SHP77 (cell line): ENCODE measurements at regions not wholly inside any gene's neighbourhood (a gene's known extent, or its start where the extent isn't known, plus 50 kb on each side); places are given as distances from the start of the nearest gene placed in this dataset.
"Not testable (repeated sequence)": the region's sequence is repeated elsewhere in the genome, so short reads cannot be mapped to it uniquely, and the experiment has no call there.

Source experiments
- DNase-seq, 2 experiments: peaks; one replicate each; lab custom pipeline; 2025; lab: John Stamatoyannopoulos, UW

DNA sequence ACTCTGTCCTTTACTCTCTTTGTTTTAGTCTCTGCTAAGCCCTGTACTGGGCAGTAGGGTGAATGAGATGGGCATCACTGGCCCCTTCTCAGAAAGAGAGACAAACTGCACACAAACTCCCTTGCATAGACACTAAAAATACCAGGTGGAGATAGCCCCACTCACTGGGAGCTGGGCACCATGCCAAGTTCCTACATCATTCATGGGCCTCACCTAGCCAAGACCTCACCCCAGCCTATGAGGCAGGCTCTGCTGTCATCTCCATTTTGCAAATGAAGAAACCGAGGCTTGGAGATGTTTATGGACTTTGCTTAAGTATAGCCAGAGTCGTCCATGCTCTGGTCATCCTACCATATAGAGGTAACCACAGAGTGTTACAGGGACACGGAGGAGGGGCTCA is 499.8 kb upstream of the CDH11 start:
- DNase-seq = peak; percentile 9 to 46

DNA sequence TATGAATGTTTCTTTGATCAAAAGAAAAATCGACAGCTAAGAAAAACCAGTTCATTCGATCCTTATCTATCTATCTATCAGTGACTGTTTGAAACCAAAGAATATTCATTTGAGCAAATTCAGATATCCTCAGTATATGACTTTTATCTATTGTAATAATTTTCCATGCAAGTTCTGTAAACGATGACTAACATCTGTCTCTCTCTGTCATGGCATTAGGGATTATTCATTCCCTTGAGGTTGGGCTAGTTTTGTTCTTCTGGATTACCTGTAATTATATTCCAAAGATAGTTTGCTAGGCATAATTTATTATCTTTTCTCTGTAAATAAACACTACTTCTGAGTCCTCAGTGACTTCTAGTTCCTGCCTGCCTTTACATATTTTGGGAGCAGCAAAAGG is 497.7 kb upstream of the CDH11 start:
- DNase-seq = no peak

- no peak for DNase-seq
These were observed 497.1 kb upstream of the CDH11 start for GRCh38 chr16:65618931-65619330.

DNA sequence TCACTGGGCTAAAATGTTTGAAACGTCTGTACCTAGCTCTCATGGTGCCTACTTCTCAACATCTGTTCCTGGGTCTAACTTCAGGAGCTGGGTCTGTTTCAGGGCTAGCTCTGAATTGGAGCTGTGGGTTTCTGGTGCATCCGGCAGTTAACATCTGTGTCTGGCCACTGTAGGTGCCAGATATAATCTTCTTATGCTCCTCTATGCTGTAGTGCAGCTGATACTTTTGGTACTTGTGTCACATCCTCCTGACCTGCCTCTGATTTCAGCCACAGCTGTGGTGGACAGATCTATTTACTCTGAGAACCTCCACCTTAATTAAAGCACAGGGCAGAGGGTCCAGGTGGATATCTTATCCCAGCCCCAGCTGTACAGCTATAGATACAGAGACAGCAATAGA is 496.5 kb upstream of the CDH11 start:
- DNase-seq = no peak

- no peak for DNase-seq
These were observed 495.6 kb upstream of the CDH11 start for GRCh38 chr16:65617421-65617820.

GRCh38 chr16:65608455-65608854 is 486.6 kb upstream of the CDH11 start:
- DNase-seq = no peak

DNA sequence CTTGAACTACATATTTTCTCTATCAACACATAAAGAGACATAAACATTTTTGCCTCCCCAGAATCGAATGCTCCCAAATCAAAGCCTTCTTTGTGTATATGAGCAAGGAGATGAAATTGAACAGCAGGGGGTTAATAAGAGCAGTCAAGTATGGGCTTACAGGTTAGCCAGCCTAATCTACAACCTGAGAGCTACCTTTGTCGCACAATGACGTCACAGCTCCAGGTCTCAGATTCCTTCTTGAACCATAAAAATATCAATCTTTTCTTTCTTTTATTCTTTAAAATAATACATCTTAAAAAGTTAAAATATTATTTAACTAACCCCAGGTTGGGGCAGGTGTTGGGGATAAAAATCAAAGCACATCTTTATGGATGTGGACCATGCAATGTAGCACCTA is 482.9 kb upstream of the CDH11 start:
- DNase-seq = no peak

GRCh38 chr16:65601781-65602180 is 479.9 kb upstream of the CDH11 start:
- no peak for DNase-seq

- DNase-seq = no peak
These were observed 478.8 kb upstream of the CDH11 start for GRCh38 chr16:65600629-65601028.

DNA sequence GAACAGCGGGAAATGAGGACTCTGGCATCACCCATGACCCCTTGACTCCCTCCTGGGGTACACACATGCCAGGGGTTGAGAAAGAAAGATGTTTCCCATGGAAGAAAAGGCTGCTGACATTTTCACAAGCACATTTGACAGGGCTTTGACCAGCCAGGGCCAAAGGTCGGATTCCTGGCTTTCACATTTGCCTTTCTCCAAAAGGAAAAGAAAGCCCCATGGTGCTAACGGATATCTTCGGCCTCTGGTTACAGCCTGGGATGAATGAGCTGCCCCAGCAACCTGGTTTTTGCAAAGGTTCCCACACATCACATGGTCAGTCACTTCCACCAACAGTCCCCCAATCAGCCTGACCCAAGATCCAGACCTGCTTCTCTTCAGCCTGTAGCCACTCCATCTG is 478.2 kb upstream of the CDH11 start:
- no peak for DNase-seq

DNA sequence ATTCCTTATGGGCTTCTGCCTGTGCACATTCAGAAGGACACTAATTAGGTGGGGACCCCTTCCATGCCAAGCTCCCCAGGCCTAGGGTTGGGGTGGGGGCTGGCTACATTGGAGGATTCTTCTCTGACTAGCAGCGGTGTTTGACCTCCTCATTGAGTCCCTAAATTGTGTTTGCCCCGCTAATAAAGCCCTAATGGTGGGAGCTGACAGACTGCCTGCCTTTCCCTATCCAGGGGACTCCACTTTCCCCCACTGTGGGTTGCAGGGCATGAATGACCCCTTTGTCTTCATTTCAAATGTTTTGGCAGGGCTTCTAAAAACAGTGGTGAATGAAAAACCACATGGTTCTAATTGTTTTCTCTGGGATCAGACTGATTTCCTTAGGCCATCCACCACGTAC is 476.8 kb upstream of the CDH11 start:
- DNase-seq = no peak

DNA sequence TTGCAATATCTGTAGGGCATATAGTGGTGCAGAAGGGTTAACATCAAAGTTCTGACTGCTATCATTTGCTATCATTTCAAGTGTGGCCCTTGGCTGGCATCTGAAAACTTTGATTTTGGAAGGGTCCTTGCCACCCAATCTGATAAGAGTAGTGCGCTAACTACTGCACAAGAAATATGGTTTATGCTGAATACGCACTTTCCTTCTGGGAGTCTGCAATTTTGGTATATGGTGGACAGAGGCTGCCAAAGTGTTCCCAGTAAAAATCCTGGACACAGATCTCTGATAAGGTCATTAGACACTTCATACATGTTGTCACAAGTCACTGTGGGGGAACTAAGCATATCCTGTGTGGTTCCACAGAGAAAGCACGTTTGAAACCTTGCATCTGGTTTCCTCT is 461.6 kb upstream of the CDH11 start:
- no peak for DNase-seq

- DNase-seq = no peak
These were observed 457.2 kb upstream of the CDH11 start for GRCh38 chr16:65579050-65579449.

- no peak for DNase-seq
These were observed 454.8 kb upstream of the CDH11 start for GRCh38 chr16:65576631-65577030.

DNA sequence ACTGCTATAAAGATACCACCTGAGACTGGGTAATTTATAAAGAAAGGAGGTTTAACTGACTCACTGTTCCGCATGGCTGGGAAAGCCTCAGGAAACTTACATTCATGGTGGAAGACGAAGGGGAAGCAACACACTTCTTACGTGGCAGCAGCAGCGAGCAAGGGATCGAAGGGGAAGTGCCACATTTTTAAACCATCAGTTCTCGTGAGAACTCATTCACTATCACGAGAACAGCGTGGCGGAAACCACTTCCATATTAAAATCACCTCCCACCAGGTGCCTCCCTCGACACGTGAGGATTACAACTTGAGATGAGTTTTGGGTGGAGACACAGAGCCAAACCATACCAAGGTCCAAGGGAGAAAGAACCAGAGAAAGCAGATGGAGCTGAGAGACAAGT is 454.3 kb upstream of the CDH11 start:
- DNase-seq = no peak

- no peak for DNase-seq
These were observed 452.6 kb upstream of the CDH11 start for GRCh38 chr16:65574326-65574966.

- no peak for DNase-seq
These were observed 450.3 kb upstream of the CDH11 start for GRCh38 chr16:65572156-65572555.

- no peak for DNase-seq
These were observed 448.4 kb upstream of the CDH11 start for GRCh38 chr16:65570261-65570660.

- DNase-seq = no peak
These were observed 438.0 kb upstream of the CDH11 start for GRCh38 chr16:65559846-65560245.

DNA sequence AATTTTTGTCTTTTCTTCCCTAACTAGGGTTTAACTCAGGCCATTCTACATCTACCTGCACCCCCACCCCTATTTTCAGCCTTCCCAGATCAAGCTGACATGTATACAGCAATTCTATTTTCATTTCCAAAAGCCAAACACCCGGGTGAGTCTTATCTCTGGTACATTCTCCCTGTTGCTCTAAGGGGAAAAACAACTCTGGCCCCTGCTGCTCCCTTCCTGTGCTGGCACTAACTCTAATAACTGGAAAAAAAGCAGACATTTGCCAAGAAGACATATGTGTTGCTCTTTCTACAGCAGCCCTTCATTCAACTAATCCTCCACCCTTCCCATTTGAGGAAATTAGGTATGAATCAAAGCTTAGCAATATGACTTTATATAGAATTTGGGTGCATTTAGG is 427.8 kb upstream of the CDH11 start:
- not testable (repeated sequence) for DNase-seq

DNA sequence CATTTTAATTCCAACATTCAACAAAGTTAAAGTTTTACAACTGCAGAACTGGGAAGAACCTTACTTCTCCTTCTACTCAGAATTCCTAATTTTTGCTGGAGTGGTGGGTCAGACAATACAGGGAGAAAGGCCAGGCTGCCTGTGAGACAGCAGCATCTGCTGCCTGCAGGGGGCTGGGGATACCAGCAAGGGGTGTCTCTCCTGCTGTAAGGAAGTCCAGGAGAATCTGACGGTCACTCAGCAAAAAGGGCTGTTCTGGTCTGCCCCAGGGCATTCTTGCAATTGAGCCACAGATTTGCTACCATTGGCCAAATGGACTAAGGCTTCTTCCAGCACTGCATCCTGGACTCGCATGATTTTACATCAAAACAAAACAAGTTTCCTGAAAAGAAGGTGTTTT is 426.6 kb upstream of the CDH11 start:
- DNase-seq = no peak

GRCh38 chr16:65547772-65548446 is 426.0 kb upstream of the CDH11 start:
- no peak for DNase-seq

- DNase-seq = no peak
These were observed 424.5 kb upstream of the CDH11 start for GRCh38 chr16:65546353-65546791.

GRCh38 chr16:65545413-65545956 is 423.6 kb upstream of the CDH11 start:
- DNase-seq = no peak
